ENCODE measurements at regions not wholly inside any gene's neighbourhood (a gene's known extent, or its start where the extent isn't known, plus 50 kb on each side); places are given as distances from the start of the nearest gene placed in this dataset.

GRCh38 chr4:53703267-53703655 is 112.0 kb upstream of the LNX1 start:
- TF ChIP-seq CTCF (IDR thresholded peaks at IDR 0.05; ENCODE audit: borderline replicate concordance, extremely low read depth, low read length, poor library complexity, severe bottlenecking) (no peak), EZH2 (IDR thresholded peaks at IDR 0.05; ENCODE audit: borderline replicate concordance, low read depth, low read length, severe bottlenecking) (no peak)
